GM19328 (cell line): ENCODE measurements at regions not wholly inside any gene's neighbourhood (a gene's known extent, or its start where the extent isn't known, plus 50 kb on each side); places are given as distances from the start of the nearest gene placed in this dataset.

Source experiments
- ATAC-seq: cut with Tn5 transposase; IDR thresholded peaks from one replicate; pipeline ENCODE4 v1.9.1; 2021; ENCODE audit warnings: mild to moderate bottlenecking, moderate library complexity; ENCODE audit not compliant: unreplicated experiment

DNA sequence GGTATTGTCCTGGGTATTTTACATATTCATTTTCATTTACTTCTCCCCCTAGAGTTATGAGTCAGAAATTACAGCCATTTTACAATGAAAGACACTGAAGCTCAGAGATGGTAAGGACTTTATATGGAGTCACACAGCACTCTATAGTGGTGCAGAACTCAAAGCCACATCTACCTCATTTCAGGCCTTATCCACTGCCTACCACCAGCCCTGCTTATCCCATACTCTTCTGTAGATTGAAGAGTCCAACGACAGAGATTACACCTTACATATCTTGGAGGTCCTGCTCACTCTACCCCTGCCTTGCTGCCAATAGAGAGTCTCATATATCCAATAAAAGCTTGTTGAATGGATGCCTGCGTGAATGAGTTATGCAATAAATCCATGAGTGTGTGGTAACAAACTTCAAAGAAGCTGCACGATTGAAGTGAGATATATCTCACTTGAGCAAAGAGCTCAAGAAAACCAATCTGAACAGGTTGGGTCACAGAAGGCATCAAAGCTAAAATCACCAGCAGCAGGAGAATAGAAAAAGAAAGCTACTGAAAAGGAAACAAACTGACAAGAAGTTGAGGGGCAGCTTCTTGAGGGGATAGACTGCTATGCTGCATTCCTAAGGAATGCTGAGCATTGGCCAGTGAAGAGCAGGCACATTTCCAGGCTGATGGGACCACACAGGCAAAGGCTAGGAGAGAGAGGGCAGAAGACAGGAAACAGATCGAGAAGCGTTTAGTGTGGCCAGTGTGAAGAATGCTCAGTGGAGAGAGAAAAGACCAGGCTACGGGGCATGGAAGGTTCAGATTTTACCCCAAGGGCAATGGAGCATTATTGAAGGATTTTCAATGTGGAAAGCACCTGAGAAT lies 585.6 kb downstream of the DHX35 start:
- no peak for ATAC-seq

DNA sequence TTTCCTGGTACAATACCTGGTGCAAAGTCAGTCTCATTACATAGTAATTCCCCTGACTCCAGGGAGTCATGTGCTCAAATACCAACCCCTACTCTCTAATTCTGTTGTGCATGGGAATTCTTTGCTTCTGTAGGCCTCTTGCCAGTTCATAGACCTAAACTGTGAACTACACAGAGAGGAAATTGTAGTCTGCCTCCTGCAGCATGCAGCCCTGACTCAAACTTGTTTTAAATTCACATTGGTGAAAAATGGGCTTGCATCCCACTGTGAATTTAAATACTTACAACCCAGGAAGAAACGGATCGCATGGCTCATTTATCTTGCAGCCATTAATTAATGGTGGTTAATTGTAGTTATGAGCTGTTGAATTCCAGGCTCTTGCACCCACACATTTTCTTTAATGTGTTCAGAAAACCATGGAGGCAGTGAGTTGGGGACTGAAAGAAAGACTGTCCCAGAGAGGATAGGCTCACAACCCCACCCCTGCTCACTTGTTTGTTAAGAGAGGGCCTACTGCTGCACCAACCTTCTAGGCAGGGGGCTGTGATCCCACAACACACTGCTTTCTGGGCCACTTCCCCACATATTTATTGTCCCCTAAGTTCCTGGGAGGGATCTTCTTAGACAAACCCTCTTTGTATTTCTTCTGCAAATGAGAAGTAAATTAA lies 579.1 kb downstream of the DHX35 start:
- no peak for ATAC-seq

DNA sequence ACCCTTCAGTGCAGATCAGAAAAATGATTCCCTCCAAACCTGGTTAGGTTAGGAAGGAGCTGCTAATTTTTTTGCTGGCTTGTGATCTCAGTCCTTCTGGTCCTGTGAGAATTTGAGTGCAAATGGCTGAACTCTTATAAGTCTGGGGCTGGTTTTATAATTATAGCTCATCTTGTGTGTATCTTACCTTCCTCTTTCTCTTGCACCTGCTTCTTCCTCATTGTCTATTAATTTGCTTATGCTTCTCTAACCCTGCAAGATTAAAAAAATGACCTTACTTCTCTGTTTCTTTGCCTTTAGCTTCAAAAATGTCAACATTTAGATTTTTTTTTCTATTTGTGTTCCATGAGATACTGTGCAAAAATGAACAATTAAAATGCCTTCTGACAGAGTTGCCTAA lies 576.2 kb downstream of the DHX35 start:
- no peak for ATAC-seq

DNA sequence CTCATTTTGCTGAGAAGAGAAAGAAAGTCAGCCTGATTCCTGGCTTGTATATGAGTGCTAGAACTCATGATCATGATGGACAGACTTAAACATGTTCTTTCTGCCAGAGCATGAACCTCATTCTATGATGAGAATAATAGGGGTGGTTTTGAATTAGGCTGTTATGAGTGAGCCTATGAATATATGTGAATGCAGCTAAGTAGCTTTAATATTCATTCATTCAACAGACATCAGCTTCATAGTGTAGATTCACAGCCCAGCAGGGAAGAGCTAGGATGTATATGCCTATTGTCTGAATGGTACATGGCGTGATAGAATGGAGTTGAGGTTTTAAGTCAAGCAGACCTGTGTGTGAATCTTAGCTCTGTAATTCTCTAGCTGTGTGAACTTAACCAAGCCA lies 573.2 kb downstream of the DHX35 start:
- ATAC-seq, result no peak

DNA sequence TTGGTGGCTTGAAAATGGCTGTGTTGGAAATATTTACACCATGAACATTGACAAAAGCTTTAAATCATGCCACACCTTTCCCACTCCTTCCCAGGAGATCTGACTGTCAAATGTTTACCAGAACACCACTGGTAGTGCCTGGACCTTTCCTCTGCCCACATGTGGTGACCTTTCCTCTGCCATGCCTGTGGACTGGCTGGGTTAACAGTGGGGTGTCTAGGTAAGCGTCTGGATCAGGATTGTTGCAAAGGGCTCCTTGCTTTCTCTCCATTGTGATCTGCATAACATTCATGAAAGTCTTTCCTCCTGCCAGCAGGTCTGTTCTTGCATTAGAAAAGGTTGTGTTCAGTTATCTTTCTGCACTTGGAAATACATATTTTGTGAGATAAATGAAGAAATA lies 572.7 kb downstream of the DHX35 start:
- no peak for ATAC-seq

DNA sequence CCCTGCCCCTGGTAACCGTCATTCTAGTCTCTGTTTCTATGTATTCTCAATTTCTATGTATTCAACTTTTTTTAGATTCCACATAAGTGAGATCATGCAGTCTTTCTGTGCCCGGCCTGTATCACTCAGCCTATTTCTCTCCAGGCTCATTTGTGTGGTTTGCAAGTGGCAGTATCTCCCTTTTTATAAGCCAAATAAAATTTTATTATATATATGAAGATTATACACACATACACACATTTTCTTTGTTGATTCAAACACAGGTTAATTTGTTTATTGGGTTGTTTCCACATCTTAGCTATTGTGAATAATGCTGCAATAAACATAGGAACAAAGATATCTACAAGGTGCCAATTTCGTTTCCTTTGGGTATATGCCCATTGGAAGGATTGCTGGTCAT lies 571.7 kb downstream of the DHX35 start:
- no peak for ATAC-seq

DNA sequence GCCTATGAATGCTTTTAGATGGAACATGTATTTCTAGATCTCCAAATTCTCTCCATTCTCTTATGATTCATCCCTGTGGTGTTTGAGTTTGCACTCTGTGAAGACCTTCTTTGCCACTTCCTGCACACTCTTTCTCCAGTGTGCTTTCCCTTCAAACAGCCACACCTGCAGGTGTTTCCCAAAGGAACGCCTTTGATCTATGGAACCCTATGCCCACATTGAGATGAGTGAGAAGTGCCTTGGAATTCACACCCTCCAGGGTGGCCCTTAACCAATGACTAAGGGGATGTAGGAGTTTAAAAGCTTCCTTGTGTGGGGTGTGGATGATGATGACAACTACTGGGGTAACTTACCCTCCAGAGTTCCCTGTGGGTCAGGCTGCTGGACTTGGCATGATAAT lies 570.1 kb downstream of the DHX35 start:
- no peak for ATAC-seq

DNA sequence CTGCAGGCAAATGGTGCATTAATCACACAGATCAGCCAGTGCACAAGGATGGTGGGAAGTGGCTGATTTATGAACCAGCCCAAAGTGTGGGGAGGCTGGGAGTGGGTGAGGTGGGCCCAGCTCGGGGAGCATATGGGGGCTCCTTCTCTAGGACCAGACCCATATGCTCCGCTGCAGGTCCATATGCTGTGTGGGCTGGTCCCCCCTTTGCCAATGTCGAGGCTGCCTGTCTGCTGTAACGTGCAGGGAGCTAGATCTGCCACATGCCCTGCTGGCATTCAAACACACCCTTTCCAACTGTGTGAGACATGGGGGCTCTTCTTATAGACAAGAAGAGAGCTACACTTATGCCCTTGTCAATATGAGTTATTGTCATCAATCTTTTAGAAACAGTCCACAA lies 566.3 kb downstream of the DHX35 start:
- ATAC-seq, result no peak

DNA sequence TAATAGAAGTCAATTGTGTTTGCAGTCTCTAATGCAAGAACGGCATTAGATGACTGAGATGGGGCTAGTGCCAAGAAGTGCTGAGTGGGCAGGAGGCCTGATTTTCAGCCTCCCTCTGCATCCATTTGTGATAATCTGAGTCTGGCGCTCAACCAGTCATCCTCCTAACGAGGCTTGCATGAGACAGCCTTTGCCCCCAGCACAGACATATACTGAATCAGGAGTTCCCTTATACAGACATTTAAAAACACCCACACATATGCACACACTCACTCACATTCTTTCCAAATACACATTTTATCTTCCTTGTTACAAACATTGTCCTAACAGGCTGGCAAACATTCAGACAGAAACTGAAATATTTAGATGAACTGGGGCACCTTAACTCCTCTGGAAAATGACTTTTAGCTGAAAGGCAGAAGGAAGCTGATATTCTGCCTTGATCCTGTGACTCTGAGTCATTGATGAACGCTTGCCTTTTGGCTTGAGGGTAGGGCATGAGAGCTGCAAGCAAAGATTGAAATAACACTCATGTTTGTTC lies 562.3 kb downstream of the DHX35 start:
- no peak for ATAC-seq

DNA sequence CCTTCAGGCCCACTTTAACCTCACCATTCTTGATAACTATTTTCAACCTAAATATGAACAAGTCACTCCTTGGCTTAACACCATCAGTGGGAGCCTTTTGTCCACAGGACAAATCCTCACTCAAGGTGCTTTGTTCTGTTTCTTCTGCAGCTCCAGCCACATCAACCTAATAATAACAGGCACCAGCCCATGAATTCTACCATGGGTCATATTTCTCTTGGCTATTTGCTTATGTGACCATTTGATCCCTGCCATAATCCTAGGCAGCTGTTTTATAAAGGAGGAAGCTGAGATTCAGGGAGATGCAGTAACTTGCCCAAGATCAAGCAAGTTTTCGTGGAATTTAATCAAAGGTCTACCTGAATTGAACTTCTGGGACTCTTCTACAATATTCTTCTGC lies 561.3 kb downstream of the DHX35 start:
- no peak for ATAC-seq

DNA sequence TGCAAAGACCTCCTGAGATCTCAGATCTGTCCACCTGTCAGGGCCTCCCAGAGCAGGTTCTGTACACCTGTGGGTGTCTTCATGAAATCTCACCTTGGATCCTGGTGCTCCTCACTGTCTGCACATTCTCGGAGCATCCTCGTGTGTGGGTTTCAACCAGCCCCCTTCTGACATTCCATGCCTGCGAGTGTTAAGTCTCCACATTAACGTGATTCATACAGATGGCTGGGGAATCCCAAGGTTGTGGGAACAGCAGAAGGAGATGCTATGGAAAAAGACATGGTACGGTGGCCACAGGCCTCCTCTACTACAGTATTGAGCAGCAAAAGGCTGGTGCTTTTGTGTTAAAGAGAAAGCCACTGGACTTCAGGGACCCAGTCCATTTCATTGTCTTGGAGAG lies 556.5 kb downstream of the DHX35 start:
- no peak for ATAC-seq

DNA sequence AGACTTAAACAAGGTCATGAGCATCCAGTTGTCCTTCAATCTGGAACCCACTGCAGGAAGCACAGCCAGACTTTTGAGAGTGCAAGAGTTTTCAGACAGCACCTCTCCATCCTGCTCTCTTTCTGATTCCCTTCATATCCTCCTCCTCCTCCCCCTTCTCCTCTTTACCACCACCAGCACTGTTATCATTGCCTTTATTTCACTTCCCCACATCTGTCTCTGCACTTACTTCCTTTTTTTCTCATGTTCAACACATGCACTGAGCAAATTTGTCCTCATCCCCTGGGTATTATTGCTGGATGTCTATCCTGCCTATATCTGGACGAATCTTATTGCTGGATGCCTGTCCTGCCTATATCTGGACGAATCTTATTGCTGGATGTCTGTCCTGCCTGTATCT lies 554.8 kb downstream of the DHX35 start:
- ATAC-seq, result no peak

DNA sequence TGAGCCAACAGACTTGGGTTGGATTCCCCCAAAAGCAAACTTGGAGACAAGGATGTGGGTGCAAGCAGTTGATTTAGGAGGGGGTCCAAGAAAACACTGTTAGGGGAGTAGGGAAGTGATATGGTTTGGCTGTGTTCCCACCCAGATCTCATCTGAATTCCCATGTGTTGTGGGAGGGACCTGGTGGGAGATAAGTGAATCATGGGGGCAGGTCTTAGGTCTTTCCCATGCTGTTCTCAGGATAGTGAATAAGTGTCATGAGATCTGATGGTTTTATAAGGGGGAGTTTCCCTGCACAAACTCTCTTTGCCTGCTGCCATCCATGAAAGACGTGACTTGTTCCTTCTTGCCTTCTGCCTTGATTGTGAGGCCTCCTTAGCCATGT lies 542.6 kb downstream of the DHX35 start:
- ATAC-seq, result no peak

DNA sequence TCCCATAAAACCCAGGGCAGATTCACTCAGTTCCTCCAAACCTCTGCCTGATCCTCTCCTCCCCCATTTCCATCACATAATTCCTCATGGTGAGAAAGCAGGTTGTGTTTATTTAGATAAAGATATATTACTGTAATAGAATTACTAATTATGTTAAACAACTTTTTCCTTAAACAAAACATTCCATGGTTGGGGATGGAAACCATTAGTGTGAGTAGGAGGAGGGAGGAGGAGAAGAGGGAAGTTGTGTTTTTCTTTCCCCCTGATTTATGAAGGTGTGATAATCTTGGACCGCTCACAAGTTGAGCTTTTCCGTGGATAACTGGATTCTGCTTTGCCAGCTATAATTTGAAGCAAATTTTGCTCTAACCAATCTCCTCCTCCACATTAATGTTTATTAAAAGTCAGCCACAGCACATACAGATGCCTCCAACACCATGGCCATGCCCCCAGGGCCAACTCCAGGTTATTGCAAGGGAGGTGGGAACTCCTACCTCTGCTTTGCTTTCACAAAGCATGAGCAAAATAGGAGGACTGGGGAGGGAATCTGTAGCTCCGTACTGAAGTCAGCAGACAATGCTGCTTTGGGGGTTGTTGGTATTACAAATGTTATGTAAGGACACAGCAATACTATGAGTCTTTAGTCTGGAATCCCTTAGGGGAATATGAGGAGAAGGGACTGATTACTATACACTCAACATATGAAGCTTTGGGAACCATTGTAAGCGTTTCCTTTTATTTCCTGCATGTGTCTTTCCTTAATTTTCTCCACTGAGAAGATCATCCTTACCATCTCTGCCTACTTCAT lies 542.0 kb downstream of the DHX35 start:
- no peak for ATAC-seq

DNA sequence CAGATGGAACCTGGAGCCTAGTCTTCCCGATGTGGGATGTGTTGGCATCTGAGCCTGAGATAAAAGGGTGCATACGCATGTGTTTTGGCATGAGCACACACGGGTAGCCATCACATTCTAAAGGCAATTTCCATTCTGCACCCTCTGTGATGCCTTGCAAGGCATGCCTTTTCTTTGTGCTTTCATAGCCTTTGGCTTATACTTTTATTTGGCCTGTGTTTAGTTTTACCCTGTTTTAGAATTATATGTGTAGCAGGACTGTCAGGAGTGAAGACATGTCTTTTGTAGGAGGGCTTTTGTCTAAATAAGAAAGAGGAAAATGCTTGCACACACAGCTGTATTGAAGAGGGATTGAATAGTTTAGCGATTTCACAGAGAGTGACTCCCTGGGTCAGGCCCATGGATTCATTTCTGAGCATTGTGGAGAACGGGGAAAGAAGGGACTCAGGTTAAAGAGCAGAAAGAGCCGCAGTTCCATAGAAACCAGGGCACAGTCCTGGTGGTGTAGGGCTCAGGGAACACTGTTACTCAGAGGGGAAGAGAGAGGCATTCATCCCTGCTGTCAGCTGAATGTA lies 530.2 kb downstream of the DHX35 start:
- no peak for ATAC-seq

DNA sequence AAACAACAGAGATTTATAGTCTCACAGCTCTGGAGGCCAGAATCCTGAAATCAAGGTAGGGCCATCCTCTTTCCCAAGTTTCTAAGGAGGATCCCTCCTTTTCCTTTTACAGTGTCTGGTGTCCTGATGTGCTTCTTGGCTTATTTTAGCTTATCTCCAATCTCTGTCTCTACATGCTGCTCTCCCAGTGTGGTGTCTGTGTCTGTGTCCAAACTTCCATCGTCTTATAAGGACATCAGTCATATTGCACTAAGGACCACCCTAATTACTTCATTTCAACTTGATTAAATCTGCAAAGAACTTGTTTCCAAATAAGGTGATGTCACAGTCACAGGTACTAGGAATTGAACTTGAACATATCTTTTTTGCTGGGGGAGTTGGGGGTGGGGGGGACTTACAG lies 529.6 kb downstream of the DHX35 start:
- no peak for ATAC-seq

DNA sequence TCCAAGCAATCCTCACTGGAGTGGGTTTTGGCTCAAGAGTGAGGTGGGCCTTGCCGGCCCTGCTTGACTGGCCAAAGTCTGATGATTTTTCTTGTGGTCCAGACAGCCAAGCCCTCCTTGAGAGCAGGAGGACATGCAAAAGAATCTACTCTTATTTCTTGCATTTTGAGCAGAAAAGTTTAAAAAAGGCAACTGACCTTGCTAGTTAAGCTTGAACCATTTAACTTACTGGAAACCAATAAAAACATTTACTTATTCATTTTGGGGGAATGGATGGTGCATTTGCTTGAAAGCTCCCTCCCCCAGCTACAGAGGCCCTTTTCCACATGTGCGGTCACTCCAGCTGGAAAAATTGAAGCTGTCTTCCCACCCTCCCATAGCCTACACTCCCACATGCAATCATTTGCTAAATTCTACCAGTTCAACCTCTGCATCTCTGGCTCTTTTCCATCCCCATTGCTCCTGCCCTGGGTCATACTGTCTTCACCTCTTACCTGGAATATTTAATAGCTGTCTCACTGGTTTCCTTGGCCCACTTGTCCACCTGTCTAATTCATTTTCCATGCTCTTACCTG lies 527.9 kb downstream of the DHX35 start:
- no peak for ATAC-seq

DNA sequence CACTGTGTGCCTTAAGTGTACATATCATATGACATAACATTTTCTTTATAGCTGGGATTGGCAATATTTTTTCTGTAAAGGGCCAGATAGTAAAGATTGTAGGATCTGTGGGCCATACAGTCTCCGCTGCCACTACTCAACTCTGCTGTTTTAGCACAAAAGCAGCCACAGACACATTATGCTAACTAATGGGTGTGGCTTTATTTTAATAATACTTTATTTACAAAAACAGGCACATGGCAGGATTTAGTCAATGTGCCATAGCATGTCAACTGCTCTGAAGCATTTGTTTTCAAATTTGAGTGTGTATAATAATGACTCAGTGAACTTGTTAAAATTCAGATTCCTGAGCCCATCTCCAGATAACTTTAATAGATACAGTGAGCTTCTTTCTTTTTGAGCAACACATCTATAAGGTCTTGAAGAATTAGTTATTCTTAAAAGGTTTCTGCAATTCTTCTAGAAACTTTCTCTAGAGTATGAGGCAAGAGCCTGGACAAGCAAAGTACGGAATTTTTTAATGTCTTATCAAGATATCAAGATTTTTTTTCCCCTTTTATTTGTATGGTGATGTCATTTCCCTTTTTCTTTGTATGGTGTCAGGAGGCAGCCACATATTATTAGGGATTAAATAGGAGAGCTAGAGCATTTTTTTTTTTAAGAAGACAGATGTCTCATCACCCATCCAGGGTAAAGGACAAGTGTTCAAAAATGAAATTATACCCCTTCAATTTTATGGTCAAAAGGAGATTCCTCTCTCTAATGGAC lies 518.3 kb downstream of the DHX35 start:
- no peak for ATAC-seq

DNA sequence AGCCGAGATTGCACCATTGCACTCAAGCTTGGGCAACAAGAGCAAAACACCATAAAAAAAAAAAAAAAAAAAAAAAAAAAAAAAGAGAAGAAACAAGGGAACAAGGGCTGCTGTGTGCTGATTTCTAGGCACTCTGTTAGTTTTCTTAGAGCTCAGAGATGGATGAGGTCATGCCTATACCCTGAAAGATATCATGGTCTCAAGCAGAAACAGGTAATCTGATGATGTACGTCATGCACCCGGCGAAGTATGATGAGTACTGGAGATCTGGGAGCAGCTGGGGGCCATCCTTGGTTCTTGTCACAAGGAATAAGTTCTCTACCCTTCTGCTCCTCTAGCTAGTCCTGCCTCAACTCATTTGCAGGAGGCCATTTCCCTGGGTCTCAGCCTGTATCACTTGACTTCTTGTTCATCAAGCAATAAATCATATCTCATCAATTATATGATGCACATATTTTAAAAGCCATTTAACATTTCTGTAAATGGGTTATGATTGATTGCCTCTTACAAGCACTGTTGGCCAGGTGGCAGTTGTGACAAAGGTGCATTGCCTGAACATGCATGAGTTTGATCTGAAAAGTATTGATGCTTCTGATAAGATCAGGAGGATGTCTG lies 517.2 kb downstream of the DHX35 start:
- no peak for ATAC-seq

DNA sequence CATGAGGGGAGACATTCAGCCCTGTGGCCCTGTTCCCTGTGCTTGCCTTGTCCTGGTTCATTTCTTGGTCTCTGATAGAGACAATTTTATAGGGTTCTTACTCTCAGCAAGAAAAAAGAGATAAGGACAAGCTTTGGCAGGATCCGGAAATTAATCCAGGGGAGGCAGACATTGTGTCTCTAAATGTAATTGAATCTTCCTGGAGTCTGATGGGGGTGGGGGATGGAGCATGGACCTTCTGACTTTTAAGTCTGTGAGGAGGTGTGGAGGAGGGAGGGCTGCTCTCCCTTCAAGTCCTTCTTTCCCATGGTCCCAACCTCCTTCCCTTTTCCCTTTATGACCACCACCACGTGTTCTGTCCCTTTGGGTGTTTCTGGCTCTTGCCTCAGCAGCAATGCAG lies 512.7 kb downstream of the DHX35 start:
- ATAC-seq, result no peak
